Right kidney (tissue), 1 donor: ENCODE measurements at regions not wholly inside any gene's neighbourhood (a gene's known extent, or its start where the extent isn't known, plus 50 kb on each side); places are given as distances from the start of the nearest gene placed in this dataset.
"Not testable (repeated sequence)": the region's sequence is repeated elsewhere in the genome, so short reads cannot be mapped to it uniquely, and the experiment has no call there.

Source experiments
- DNase-seq: peaks from one replicate; pipeline ENCODE4 v3.0.0-alpha.2; 2016

- no peak for DNase-seq
Measured at GRCh38 chr2:153626676-153627075, 148.1 kb upstream of the RPRM start.

- DNase-seq, result no peak
Measured at GRCh38 chr2:153635494-153635893, 156.9 kb upstream of the RPRM start.

GRCh38 chr2:153641046-153641445 is 162.5 kb upstream of the RPRM start:
- no peak for DNase-seq

- no peak for DNase-seq
Measured at GRCh38 chr2:153644955-153645354, 166.4 kb upstream of the RPRM start.

- no peak for DNase-seq
Measured at GRCh38 chr2:153645599-153645998, 167.0 kb upstream of the RPRM start.

GRCh38 chr2:153657651-153658050 is 179.1 kb upstream of the RPRM start:
- no peak for DNase-seq

GRCh38 chr2:153661801-153662200 is 183.2 kb upstream of the RPRM start:
- DNase-seq, result no peak

GRCh38 chr2:153663371-153663770 is 184.8 kb upstream of the RPRM start:
- no peak for DNase-seq

- DNase-seq, result not testable (repeated sequence)
Measured at GRCh38 chr2:153664009-153664408, 185.4 kb upstream of the RPRM start.

GRCh38 chr2:153667475-153667874 is 188.9 kb upstream of the RPRM start:
- no peak for DNase-seq

GRCh38 chr2:153668923-153669322 is 190.4 kb upstream of the RPRM start:
- DNase-seq, result no peak

GRCh38 chr2:153710128-153710527 is 161.6 kb upstream of the GALNT13 start:
- no peak for DNase-seq

- DNase-seq, result no peak
Measured at GRCh38 chr2:153715218-153715850, 156.4 kb upstream of the GALNT13 start.

GRCh38 chr2:153717060-153717459 is 154.7 kb upstream of the GALNT13 start:
- DNase-seq, result no peak

- DNase-seq, result no peak
Measured at GRCh38 chr2:153739394-153739793, 132.3 kb upstream of the GALNT13 start.

GRCh38 chr2:153761936-153762335 is 109.8 kb upstream of the GALNT13 start:
- DNase-seq, result no peak

- no peak for DNase-seq
Measured at GRCh38 chr2:153766415-153766814, 105.3 kb upstream of the GALNT13 start.

GRCh38 chr2:153770359-153770991 is 101.2 kb upstream of the GALNT13 start:
- no peak for DNase-seq

GRCh38 chr2:153780241-153780640 is 91.5 kb upstream of the GALNT13 start:
- no peak for DNase-seq

GRCh38 chr2:153786016-153786415 is 85.7 kb upstream of the GALNT13 start:
- no peak for DNase-seq

GRCh38 chr2:153787612-153788011 is 84.1 kb upstream of the GALNT13 start:
- DNase-seq, result no peak

GRCh38 chr2:153802671-153803070 is 69.1 kb upstream of the GALNT13 start:
- DNase-seq, result no peak

- DNase-seq, result no peak
Measured at GRCh38 chr2:153808679-153809078, 63.0 kb upstream of the GALNT13 start.

GRCh38 chr2:153811516-153811915 is 60.2 kb upstream of the GALNT13 start:
- no peak for DNase-seq

- DNase-seq, result no peak
Measured at GRCh38 chr2:153812632-153813031, 59.1 kb upstream of the GALNT13 start.
